WI38 (cell line): ENCODE measurements at regions not wholly inside any gene's neighbourhood (a gene's known extent, or its start where the extent isn't known, plus 50 kb on each side); places are given as distances from the start of the nearest gene placed in this dataset.

Experiments
- H3K4me3 ChIP-seq: 2 replicates; pipeline ENCODE4 v1.5.1; 2011; ENCODE audit warnings: low read depth, mild to moderate bottlenecking, control low read depth, low read length
- CTCF ChIP-seq: IDR thresholded peaks from 2 replicates; pipeline ENCODE4 v1.5.1; 2012; ENCODE audit warnings: low read depth, mild to moderate bottlenecking, control low read depth, low read length

GRCh38 chr17:79435296-79435695, 175.6 kb downstream of the RBFOX3 start:
- TF ChIP-seq CTCF = no peak
- H3K4me3 ChIP-seq = no peak overlapping the region

- no peak overlapping the region for H3K4me3 ChIP-seq
- TF ChIP-seq CTCF = no peak
Observed at GRCh38 chr17:79434215-79434614, 176.6 kb downstream of the RBFOX3 start.

GRCh38 chr17:79433379-79433778, 177.5 kb downstream of the RBFOX3 start:
- no peak for TF ChIP-seq CTCF
- H3K4me3 ChIP-seq = no peak overlapping the region

- H3K4me3 ChIP-seq = no peak overlapping the region
- no peak for TF ChIP-seq CTCF
Observed at GRCh38 chr17:79431175-79431574, 179.7 kb downstream of the RBFOX3 start.

GRCh38 chr17:79429864-79430494, 180.9 kb downstream of the RBFOX3 start:
- TF ChIP-seq CTCF = no peak
- no peak overlapping the region for H3K4me3 ChIP-seq

GRCh38 chr17:79428988-79429387, 181.9 kb downstream of the RBFOX3 start:
- no peak for TF ChIP-seq CTCF
- no peak overlapping the region for H3K4me3 ChIP-seq

GRCh38 chr17:79427621-79428539, 183.0 kb downstream of the RBFOX3 start:
- no peak overlapping the region for H3K4me3 ChIP-seq
- no peak for TF ChIP-seq CTCF
